BE2C (cell line): ENCODE measurements at regions not wholly inside any gene's neighbourhood (a gene's known extent, or its start where the extent isn't known, plus 50 kb on each side); places are given as distances from the start of the nearest gene placed in this dataset.
"Not testable (repeated sequence)": the region's sequence is repeated elsewhere in the genome, so short reads cannot be mapped to it uniquely, and the experiment has no call there.

ENCODE experiments used
- DNase-seq: peaks from one replicate; pipeline ENCODE4 v3.0.0-alpha.2; 2020
- H3K27me3 ChIP-seq: fragments of 250-450 bp; sonication (Bioruptor Pico); 2 replicates; pipeline ENCODE4 v1.5.1; 2020; ENCODE audit warnings: mild to moderate bottlenecking
- H3K36me3 ChIP-seq: fragments of 250-450 bp; sonication (Bioruptor Pico); 2 replicates; pipeline ENCODE4 v1.5.1; 2020; ENCODE audit warnings: mild to moderate bottlenecking
- H3K4me1 ChIP-seq: fragments of 250-450 bp; sonication (Bioruptor Pico); 2 replicates; pipeline ENCODE4 v1.5.1; 2020
- H3K4me3 ChIP-seq: 2 replicates; pipeline ENCODE4 v1.5.1; 2011; ENCODE audit warnings: low read depth, low read length
- H3K9me3 ChIP-seq: fragments of 250-450 bp; sonication (Bioruptor Pico); 2 replicates; pipeline ENCODE4 v1.5.1; 2020
- TF ChIP-seq, protein P1 (sequence below): IDR thresholded peaks from 2 replicates; pipeline ENCODE4 v1.5.1; 2012; ENCODE audit warnings: mild to moderate bottlenecking, low read depth, low read length

DNA sequence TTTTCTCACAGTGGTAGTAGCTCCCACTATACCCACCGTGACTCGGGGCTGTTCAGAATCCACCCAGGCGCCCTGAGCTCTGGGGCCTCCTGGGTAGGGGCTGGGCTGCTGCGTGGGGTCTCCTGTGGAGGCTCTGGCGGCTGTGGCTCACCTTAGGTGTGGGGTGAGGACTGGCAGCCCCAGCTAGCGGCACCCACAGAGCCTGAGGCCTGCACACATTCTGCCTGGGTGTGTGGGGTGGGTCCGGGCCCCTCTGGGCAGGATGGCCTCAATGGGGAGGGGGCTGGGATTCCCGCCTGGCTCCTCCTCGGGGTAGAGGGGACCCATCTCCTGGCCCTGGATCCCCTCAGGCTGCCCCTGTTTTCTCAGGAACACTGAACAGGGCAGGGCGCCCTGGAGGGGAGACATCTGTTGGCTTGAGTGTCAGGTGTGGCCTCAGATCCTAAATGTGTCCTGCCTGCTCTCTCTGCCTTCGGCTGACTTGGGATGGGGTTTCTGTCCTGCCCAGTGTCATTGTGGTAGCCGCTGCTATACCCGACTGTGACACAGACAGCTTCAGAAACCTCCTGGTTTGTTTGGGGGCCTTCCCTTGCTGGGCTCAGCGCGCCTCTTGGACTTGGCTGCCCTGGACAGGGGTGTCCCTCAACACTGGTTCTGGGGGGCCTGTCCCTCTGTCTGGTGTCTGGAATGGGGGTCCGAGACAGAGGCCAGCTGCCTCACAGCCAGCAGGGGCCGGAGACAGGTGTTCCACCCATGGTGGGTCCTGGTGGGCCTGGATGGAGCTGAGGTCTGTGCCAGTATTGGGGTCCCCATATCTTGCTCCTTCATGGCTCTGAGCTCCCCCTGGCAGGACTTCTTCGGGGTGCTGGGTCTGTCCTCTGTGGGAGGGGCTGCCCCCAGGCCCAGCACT is 354.9 kb downstream of the TMEM121 start:
- DNase-seq = peak; percentile 7
- peaks cover 13% of the 10 kb centered on the region for H3K4me1 ChIP-seq
- TF ChIP-seq, protein P1, sequence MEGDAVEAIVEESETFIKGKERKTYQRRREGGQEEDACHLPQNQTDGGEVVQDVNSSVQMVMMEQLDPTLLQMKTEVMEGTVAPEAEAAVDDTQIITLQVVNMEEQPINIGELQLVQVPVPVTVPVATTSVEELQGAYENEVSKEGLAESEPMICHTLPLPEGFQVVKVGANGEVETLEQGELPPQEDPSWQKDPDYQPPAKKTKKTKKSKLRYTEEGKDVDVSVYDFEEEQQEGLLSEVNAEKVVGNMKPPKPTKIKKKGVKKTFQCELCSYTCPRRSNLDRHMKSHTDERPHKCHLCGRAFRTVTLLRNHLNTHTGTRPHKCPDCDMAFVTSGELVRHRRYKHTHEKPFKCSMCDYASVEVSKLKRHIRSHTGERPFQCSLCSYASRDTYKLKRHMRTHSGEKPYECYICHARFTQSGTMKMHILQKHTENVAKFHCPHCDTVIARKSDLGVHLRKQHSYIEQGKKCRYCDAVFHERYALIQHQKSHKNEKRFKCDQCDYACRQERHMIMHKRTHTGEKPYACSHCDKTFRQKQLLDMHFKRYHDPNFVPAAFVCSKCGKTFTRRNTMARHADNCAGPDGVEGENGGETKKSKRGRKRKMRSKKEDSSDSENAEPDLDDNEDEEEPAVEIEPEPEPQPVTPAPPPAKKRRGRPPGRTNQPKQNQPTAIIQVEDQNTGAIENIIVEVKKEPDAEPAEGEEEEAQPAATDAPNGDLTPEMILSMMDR = no peak
- no peak overlapping the region for H3K4me3 ChIP-seq
- no peaks in the 10 kb centered on the region for H3K36me3 ChIP-seq
- H3K27me3 ChIP-seq = no peaks in the 10 kb centered on the region
- H3K9me3 ChIP-seq = no peaks in the 10 kb centered on the region

GRCh38 chr14:105882011-105882410 is 355.6 kb downstream of the TMEM121 start:
- peaks cover 13% of the 10 kb centered on the region for H3K4me1 ChIP-seq
- H3K36me3 ChIP-seq, H3K4me3 ChIP-seq, H3K27me3 ChIP-seq, H3K9me3 ChIP-seq: not testable (repeated sequence)
- DNase-seq = peak; percentile 7

DNA sequence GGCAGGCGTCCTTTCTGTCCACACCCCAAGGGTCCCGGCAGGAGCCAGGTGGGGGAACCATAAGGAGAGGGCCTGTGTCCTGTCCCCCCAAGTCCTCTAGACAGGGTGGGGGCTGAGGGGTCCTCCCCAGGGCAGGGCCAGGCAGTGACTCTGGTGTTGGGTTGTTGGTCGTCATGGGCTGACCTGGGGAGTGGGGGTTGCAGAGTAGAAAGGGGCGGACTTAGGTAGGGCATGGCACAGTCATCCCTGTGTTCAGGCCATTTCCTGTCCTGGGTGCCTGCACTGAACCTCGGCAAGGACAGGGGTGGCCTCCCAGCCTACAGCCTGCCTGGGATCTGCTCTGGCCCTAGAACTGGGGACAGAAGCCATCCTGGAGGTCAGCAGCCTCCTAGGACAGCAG is 356.2 kb downstream of the TMEM121 start:
- peaks cover 13% of the 10 kb centered on the region for H3K4me1 ChIP-seq
- TF ChIP-seq, protein P1 = no peak
- H3K9me3 ChIP-seq = no peaks in the 10 kb centered on the region
- no peak for DNase-seq
- H3K27me3 ChIP-seq = no peaks in the 10 kb centered on the region
- H3K4me3 ChIP-seq = no peak overlapping the region
- no peaks in the 10 kb centered on the region for H3K36me3 ChIP-seq

GRCh38 chr14:105883066-105884005 is 357.0 kb downstream of the TMEM121 start:
- Histone ChIP-seq H3K27me3 (no peaks in the 10 kb centered on the region), H3K4me1 (peaks cover 13% of the 10 kb centered on the region), H3K36me3 (no peaks in the 10 kb centered on the region), H3K9me3 (no peaks in the 10 kb centered on the region), H3K4me3 (no peak overlapping the region)
- TF ChIP-seq, protein P1 = no peak
- DNase-seq = peak; percentile 14

GRCh38 chr14:105884192-105884807 is 357.9 kb downstream of the TMEM121 start:
- H3K27me3 ChIP-seq, H3K4me3 ChIP-seq, H3K36me3 ChIP-seq, H3K9me3 ChIP-seq: not testable (repeated sequence)
- peak; percentile 5 for DNase-seq
- peaks cover 12% of the 10 kb centered on the region for H3K4me1 ChIP-seq

GRCh38 chr14:105884808-105885281 is 358.5 kb downstream of the TMEM121 start:
- no peaks in the 10 kb centered on the region for H3K9me3 ChIP-seq
- DNase-seq = peak; percentile 8
- peaks cover 11% of the 10 kb centered on the region for H3K4me1 ChIP-seq
- no peaks in the 10 kb centered on the region for H3K27me3 ChIP-seq
- no peak overlapping the region for H3K4me3 ChIP-seq
- H3K36me3 ChIP-seq = no peaks in the 10 kb centered on the region
- TF ChIP-seq, protein P1 = no peak
